GM12865 (cell line): ENCODE measurements at regions not wholly inside any gene's neighbourhood (a gene's known extent, or its start where the extent isn't known, plus 50 kb on each side); places are given as distances from the start of the nearest gene placed in this dataset.

Source experiments
- DNase-seq: peaks from one replicate; pipeline ENCODE4 v3.0.0; 2010; ENCODE audit warnings: low read depth
- H3K4me3 ChIP-seq: 2 replicates; pipeline ENCODE4 v1.5.1; 2011; ENCODE audit warnings: mild to moderate bottlenecking, low read depth, low read length, control low read depth
- CTCF ChIP-seq: IDR thresholded peaks from 2 replicates; pipeline ENCODE4 v1.5.1; 2011; ENCODE audit warnings: low read length, control low read depth, low read depth, inconsistent platforms; ENCODE audit not compliant: insufficient read depth; ENCODE audit errors: missing control alignments

- no peak overlapping the region for H3K4me3 ChIP-seq
- no peak for DNase-seq
- no peak for TF ChIP-seq CTCF
These were observed 901.6 kb downstream of the TUSC7 start for GRCh38 chr3:117611211-117611610.

- H3K4me3 ChIP-seq, result no peak overlapping the region
- TF ChIP-seq CTCF, result no peak
- no peak for DNase-seq
These were observed 906.6 kb downstream of the TUSC7 start for GRCh38 chr3:117616227-117616626.

- no peak for DNase-seq
- H3K4me3 ChIP-seq, result no peak overlapping the region
These were observed 908.3 kb downstream of the TUSC7 start for GRCh38 chr3:117617906-117618305.

GRCh38 chr3:117618462-117618861, 908.9 kb downstream of the TUSC7 start:
- no peak for TF ChIP-seq CTCF
- DNase-seq, result no peak
- no peak overlapping the region for H3K4me3 ChIP-seq

More at GRCh38 chr3:117617906-117618305, 908.3 kb downstream of the TUSC7 start:
- TF ChIP-seq CTCF, result no peak

- TF ChIP-seq CTCF, result no peak
- DNase-seq, result no peak
- H3K4me3 ChIP-seq, result no peak overlapping the region
These were observed 910.2 kb downstream of the TUSC7 start for GRCh38 chr3:117619805-117620204.

GRCh38 chr3:117622171-117622841, 912.7 kb downstream of the TUSC7 start:
- DNase-seq, result no peak
- no peak for TF ChIP-seq CTCF
- no peak overlapping the region for H3K4me3 ChIP-seq

- no peak overlapping the region for H3K4me3 ChIP-seq
- no peak for DNase-seq
- no peak for TF ChIP-seq CTCF
These were observed 914.8 kb downstream of the TUSC7 start for GRCh38 chr3:117624424-117624823.
